ENCODE measurements at regions not wholly inside any gene's neighbourhood (a gene's known extent, or its start where the extent isn't known, plus 50 kb on each side); places are given as distances from the start of the nearest gene placed in this dataset.

- TF ChIP-seq, protein P1, sequence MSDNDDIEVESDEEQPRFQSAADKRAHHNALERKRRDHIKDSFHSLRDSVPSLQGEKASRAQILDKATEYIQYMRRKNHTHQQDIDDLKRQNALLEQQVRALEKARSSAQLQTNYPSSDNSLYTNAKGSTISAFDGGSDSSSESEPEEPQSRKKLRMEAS (IDR thresholded peaks at IDR 0.05) = no peak
- TF ChIP-seq RXRA (IDR thresholded peaks at IDR 0.05) (no peak), CTCF (IDR thresholded peaks at IDR 0.05; ENCODE audit: low read depth, low read length, missing input control) (no peak)
Measured at GRCh38 chr7:136069840-136070529, 92.8 kb upstream of the MTPN start.

All from liver (tissue), 3 donors.